ENCODE measurements at regions not wholly inside any gene's neighbourhood (a gene's known extent, or its start where the extent isn't known, plus 50 kb on each side); places are given as distances from the start of the nearest gene placed in this dataset.

DNA sequence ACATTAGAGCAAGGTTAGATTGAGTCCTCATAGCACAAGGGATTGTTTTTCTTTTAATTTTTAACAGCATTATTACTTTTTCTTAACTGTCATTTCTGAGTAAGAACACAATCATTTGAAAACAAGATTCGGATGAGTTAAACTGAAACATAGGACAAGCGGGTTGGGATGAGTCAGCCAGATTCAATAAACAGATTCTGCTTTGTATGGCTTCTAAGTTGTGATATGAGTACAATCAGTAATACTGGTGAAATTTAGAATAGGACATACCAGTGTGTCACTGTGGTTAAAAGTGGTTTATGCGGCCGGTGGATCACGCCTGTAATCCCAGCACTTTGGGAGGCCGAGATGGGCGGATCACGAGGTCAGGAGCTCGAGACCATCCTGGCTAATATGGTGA lies 364.3 kb upstream of the CDH10 start:
- TF ChIP-seq CREB1 (CRISPR knock-in tag; IDR thresholded peaks at IDR 0.05): no peak
- no peak for TF ChIP-seq CTCF (IDR thresholded peaks at IDR 0.05)
- no peak for TF ChIP-seq FOXK1 (CRISPR knock-in tag; IDR thresholded peaks at IDR 0.05)
- TF ChIP-seq, protein P1, sequence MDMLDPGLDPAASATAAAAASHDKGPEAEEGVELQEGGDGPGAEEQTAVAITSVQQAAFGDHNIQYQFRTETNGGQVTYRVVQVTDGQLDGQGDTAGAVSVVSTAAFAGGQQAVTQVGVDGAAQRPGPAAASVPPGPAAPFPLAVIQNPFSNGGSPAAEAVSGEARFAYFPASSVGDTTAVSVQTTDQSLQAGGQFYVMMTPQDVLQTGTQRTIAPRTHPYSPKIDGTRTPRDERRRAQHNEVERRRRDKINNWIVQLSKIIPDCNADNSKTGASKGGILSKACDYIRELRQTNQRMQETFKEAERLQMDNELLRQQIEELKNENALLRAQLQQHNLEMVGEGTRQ (CRISPR knock-in tag; IDR thresholded peaks at IDR 0.05): no peak
- TF ChIP-seq JUN (CRISPR knock-in tag; IDR thresholded peaks at IDR 0.05): no peak
- no peak for TF ChIP-seq JAZF1 (CRISPR knock-in tag; IDR thresholded peaks at IDR 0.05)
- no peak for TF ChIP-seq ETV6 (CRISPR knock-in tag; IDR thresholded peaks at IDR 0.05)
- TF ChIP-seq ATF2 (CRISPR knock-in tag; IDR thresholded peaks at IDR 0.05; ENCODE audit: borderline replicate concordance, low read depth): no peak
- no peak for TF ChIP-seq ZNF396 (CRISPR knock-in tag; IDR thresholded peaks at IDR 0.05; ENCODE audit: borderline replicate concordance)
- no peak for TF ChIP-seq SP1 (CRISPR knock-in tag; conservative IDR thresholded peaks at IDR 0.05)
- TF ChIP-seq FOXJ3 (CRISPR knock-in tag; IDR thresholded peaks at IDR 0.05; ENCODE audit: borderline replicate concordance): no peak
- no peak for TF ChIP-seq PRDM15 (CRISPR knock-in tag; IDR thresholded peaks at IDR 0.05)

Data from WTC11 (cell line).